Left kidney (tissue), 1 donor: ENCODE measurements at regions not wholly inside any gene's neighbourhood (a gene's known extent, or its start where the extent isn't known, plus 50 kb on each side); places are given as distances from the start of the nearest gene placed in this dataset.

Source experiments
- DNase-seq: peaks from one replicate; pipeline ENCODE4 v3.0.0-alpha.2; 2013

DNA sequence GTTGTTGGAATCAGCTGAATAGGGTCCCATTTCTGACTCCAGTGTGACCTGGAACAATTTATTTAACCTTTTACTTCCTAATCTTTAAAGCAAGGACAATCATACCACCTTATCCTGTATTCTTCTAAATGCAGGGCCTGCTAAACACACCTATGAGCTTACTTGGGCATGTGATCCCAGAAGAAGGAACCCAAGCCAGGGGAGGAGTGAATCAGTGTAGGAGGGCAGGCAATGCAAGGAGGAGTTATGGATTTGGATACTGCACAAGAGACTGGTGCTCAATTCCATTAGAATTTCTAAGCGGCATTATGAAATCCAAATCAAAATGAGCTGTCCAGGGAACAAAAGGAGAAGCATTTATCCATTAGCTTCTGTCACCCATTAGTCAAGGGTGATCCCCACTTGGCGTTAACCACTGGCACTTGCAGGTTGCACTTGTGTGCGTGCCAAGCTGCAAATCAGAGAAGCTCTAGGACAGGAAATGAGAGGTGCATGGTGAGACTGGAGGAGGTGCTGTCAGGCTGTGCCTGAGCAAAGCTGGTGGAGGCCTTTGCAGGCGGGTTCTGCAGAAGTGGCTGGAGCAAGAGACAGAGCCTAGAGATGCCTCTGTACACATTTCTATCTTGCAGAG, 297.2 kb upstream of the PLXNA2 start:
- DNase-seq = no peak

GRCh38 chr1:208542309-208542708, 298.1 kb upstream of the PLXNA2 start:
- no peak for DNase-seq

DNA sequence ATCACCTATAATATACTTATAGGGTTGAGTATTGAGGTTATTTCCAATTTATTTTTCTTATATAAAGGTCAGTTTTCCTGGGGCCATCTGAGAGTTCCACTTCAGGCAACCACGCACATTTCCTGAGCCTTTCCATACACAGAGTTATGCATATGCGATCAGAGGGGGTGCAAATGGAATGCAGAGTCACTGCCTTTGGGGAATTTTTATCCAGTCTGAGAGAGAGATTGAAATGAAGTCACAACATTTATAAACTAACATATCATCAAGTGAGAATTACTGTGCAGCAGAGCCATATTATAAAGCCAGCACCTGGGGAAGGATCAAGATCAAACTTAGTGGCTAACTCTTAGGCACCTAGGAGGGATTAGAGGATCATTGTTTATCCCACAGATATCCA, 299.9 kb upstream of the PLXNA2 start:
- no peak for DNase-seq

DNA sequence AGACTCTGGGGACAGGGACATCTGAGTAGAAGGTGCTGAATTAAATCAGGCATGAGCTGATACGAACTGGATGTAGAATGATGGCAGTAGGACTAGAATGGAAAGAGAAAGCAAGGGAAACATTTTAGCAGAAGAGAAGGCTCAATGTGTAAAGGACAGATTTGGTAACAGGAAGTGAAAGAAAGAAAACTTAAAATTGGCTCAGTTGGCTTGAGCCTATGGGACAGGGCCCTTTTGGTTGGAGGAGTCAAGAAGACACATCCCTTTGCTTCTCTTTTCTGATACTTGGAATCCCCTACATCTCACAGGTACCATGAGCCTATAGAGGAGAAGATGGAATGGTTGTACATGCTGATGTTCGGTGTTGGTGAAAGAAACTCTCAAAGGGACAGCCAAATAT, 300.6 kb upstream of the PLXNA2 start:
- no peak for DNase-seq

GRCh38 chr1:208551024-208551423, 306.8 kb upstream of the PLXNA2 start:
- DNase-seq = no peak

GRCh38 chr1:208551633-208552320, 307.6 kb upstream of the PLXNA2 start:
- DNase-seq = no peak

DNA sequence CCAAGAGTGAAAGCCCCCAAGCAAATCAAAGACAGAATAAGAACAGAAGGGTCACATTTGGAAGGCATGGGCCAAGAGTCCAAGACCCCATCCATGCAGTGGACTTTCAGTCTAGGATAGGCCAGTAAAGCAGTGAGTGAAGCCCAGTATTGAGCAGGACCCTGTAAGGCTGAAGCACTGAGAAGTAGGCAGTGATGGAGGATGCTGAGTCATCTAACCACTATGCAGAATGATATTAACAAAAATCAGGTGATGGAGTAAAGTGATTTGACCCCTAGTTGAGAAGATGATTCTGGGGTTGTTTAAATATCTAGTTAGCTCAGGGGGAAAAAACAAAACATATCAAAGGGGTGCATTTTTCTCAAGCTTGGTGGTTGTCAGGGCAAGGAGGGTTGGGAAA, 308.7 kb upstream of the PLXNA2 start:
- no peak for DNase-seq

GRCh38 chr1:208556461-208556860, 312.3 kb upstream of the PLXNA2 start:
- no peak for DNase-seq

DNA sequence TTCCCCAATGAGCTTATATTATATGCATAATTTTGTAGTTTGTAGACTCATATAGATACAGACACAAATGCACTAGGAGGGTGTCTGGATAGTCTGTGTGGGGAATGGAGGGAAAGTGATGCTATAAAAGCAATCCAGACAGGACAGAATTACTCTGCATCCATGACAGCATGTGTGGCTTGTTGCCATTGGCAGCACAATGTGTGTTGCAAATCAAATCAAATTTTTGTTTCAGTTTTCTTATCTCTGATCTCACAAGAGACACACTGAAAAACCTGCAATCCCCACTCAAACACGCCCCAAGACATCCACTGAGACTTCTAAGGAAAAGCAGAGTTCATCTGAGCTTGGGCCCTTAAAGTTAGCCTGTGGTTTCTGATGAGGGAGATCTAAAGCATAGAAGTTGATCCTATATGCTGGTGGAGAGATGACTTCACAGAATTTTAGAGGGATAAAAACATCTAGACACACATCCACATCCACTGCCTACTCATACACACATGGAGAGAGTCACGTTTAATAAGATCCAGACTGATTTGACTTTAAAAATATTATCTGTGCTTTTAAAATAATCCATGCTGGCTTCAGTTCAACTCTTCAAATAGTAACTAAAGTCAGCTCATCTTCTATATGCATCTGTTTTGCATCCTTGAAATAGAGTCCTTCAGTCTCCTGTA, 313.0 kb upstream of the PLXNA2 start:
- DNase-seq = no peak

- no peak for DNase-seq
Observed at GRCh38 chr1:208557723-208558094, 313.5 kb upstream of the PLXNA2 start.

DNA sequence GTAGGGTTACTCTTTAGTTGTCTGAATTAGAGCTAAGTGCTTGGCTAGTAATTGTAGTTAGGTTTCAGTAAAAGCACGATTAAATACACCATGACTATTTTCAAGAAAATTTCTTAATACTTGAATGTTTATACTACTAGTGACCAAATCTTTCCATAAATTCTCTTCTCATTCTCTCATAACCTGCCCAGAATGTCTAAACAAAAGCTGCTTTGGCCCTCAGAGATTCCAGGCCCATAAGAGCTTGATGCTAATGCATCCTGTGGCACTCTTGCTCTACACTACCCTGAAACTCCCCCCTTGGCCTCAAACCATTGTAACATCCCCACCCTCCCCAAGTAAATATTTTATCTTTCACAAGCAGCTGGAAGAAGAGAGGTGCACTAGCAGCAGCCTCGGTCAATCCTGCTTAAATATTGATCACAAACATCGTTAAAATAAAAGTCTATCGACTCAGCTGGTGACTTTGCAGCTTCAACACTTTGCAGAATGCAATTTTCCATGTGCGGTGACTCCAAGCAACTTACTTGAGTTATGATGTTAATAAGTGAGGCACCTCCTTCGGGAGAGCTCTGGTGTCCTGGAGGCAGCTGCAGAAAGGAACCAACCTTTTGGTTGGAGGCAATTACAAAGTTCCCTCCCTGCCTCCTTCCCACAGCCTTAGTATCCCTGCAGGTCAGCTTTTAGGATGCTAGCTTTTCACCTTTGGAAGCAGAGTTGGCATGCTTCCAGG, 315.6 kb upstream of the PLXNA2 start:
- DNase-seq = no peak

GRCh38 chr1:208562151-208562960, 318.2 kb upstream of the PLXNA2 start:
- no peak for DNase-seq

- no peak for DNase-seq
Observed at GRCh38 chr1:208564466-208564865, 320.3 kb upstream of the PLXNA2 start.

GRCh38 chr1:208565756-208566440, 321.7 kb upstream of the PLXNA2 start:
- DNase-seq = no peak

GRCh38 chr1:208569181-208569580, 325.0 kb upstream of the PLXNA2 start:
- no peak for DNase-seq

DNA sequence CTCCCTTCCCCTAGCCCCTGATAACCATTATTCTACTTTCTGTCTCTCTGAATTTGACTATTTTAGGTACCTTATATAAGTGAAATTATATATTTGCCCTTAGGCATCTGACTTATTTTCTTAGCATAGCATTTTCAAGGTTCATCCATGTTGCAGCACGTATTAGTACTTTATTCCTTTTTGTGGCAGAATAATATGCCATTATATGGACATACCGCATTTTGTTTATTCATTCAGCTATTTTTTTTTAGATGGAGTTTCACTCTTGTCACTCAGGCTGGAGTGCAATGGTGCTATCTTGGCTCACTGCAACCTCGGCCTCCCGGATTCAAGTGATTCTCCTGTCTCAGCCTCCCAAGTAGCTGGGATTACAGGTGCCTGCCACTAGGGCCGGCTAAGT, 326.2 kb upstream of the PLXNA2 start:
- DNase-seq = no peak

GRCh38 chr1:208576425-208576824, 332.2 kb upstream of the PLXNA2 start:
- DNase-seq = no peak

GRCh38 chr1:208577381-208577905, 333.3 kb upstream of the PLXNA2 start:
- no peak for DNase-seq

DNA sequence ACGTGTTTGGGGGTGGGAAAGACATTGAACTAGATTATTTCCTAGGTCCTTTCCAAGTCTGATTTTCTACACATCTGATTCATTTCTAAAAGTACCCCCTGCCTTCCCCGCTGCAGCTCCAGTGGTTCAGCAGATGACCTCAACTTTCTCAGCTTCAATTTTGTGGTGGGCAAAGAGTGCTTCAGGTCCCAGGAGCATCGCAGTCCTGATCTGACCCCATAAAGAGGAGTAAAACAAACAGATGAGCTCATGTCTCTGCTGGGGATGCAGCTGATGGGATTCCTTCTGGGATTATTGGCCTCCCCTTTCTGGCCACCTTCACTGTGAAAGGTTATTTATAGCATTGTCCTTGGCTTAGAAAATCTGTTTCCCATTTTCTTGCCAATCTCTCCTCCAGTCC, 337.0 kb upstream of the PLXNA2 start:
- no peak for DNase-seq

DNA sequence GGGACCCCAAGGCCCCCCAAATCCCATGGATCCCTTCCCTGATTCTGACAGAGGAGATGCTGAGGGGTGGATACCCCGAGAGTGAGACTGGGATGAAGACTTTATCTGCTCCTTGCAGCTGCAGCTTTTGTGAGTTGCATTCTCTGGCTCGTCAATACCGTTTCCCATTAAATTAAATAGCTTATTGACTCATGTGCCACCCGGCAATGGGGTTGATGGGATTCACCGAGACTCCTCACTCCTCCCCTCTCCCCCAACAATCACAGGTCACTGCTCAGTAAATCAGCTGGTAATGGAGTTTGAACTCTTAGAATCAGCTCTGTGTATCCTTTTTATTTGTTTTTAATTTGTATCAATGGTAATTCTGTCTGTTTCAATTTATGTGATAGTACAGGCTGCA, 337.5 kb upstream of the PLXNA2 start:
- DNase-seq = no peak

GRCh38 chr1:208584167-208584755, 340.1 kb upstream of the PLXNA2 start:
- no peak for DNase-seq
